NCI-H2107 (cell line): ENCODE measurements at regions not wholly inside any gene's neighbourhood (a gene's known extent, or its start where the extent isn't known, plus 50 kb on each side); places are given as distances from the start of the nearest gene placed in this dataset.
A peak's percentile ranks its signal among the peaks of the same experiment; 100 is the strongest.
"Not testable (repeated sequence)": the region's sequence is repeated elsewhere in the genome, so short reads cannot be mapped to it uniquely, and the experiment has no call there.

Experiments used
- DNase-seq: peaks from one replicate; lab custom pipeline; 2025; lab: John Stamatoyannopoulos, UW

DNA sequence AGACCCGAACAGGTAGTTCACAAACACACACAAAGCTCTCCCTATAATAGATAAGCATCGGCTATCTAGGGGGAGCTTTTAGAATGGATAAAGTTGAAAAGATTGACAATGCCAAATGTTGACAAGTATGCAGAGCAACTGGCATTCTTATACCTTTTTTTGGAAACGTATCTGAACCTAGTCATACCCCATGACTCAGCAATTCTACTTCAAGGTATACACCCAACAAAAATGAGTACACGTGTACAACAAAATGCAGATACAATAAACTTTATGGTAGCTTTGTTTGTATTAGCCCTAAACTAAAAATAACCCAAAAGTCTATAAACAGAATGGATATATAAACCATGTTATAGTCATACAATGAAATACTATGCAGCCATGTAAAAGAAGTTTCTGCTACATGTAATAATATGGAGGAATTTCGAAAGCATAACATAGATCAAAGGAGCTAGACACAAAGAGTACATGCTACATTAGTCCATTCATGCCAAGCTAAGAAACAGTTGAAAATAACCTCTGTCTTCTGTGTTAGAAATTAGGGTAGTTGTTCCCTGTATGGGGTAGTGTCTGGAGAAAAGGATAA, 718.5 kb upstream of the ZNF608 start:
- DNase-seq, result no peak

- DNase-seq, result no peak
Observed at GRCh38 chr5:125465703-125466102, 719.3 kb upstream of the ZNF608 start.

DNA sequence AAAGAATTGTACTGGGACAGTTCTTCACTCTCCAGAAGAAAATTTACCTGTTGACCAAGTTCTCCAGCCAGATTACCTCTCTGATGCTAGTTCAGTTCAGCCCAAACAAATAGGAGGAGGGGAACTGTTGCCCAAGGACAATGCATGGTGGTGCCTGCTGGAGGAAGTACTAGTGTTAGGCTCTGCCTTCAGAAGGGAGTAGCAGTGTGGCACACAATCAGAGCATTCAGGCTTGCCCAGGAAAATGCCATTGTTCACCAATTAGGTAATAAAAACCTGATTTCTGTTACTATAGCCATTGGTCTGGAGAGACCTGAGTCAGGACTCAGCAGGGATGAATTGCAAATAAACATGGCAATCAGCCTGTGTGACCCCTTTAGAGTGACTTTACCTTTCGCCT, 720.8 kb upstream of the ZNF608 start:
- DNase-seq, result no peak

DNA sequence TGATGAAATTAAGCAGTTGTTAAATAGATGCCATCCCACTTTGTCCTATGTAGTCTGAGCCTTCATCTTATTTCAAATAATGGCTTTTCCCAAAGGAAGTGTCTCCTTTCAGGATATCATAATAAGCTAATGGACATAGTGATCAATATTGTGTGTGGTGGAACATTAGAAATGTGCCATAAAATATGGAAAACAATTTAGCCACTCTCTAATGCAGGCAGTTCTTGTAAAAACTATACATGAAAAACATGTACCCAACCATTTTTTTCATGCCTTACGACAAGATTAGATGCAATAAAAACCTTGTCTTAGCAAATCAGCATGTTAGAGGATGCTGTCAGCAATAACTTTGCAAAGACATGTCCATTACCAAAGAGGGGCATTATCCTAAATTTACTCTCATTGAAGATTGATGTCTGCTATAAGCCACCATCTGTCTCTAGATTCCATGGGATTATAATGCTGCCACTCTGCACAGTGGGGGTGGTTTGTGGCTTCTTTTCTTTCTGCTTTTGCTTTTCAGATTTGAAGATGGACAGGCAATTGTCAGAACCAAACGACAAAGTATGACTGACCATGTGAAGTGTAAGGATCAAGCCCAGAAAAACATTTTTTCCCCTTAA, 724.0 kb upstream of the ZNF608 start:
- DNase-seq, result no peak

- DNase-seq, result no peak
Observed at GRCh38 chr5:125476901-125477585, 730.6 kb upstream of the ZNF608 start.

GRCh38 chr5:125477586-125477975, 731.1 kb upstream of the ZNF608 start:
- DNase-seq, result no peak

GRCh38 chr5:125478599-125478998, 732.2 kb upstream of the ZNF608 start:
- DNase-seq, result no peak

DNA sequence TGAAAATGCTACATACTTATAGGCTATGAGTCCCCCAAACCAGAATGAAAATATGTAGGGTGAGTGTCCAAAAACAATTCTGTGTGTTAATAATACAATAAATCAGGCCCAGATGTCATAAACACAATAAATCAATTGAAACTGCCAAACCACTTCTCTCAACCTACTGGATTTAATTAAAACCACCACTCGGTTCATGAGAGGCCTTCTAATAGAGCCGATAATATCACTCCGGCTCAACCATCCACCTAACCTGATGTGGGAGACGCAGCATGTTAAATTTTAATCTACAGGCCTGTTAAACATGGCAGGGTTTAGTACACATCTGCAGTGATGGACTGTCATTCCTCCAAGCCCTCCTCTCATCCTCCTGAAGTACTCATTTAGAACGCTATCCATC, 734.5 kb upstream of the ZNF608 start:
- DNase-seq, result no peak

GRCh38 chr5:125481506-125482465, 735.3 kb upstream of the ZNF608 start:
- DNase-seq, result no peak

DNA sequence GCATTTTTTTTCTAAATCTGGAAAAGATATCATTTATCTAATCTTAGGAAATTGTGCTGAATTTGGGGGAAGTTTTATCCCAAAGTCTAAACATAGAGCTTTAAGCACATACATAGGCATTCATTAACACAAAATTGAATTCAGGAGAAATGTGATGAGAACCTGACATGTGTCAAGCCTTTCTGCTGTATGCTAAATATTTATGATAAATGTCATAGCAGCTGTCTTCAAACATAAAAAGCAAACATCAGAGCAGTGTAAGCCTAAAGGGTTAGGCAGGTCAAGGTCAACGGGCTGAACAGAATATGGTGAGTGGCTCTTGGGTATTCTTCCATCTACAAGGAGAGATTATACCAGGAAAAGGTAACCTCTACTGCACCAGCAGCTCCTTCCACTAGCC, 737.2 kb upstream of the ZNF608 start:
- no peak for DNase-seq

GRCh38 chr5:125484272-125484741, 737.9 kb upstream of the ZNF608 start:
- DNase-seq, result no peak

GRCh38 chr5:125484742-125485641, 738.6 kb upstream of the ZNF608 start:
- DNase-seq, result peak; percentile 38

DNA sequence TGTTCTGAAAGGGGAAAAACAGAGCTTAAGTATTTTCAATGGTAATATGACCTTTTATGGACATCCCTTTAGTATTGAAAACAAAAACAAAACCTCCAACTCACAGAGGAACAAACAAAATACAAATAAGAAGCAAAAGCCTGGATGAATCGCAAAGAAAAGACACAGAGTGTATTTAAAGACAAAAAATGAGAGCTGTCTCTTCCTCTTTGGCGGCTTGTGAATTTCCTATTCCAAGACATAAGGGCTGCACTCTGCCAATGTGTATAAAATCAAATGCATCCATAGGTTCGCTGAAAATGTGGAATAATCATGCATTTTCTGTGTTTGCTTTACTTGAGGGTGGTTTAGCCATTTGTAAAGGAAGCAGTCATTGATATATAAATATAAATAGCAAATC, 739.3 kb upstream of the ZNF608 start:
- DNase-seq, result no peak

DNA sequence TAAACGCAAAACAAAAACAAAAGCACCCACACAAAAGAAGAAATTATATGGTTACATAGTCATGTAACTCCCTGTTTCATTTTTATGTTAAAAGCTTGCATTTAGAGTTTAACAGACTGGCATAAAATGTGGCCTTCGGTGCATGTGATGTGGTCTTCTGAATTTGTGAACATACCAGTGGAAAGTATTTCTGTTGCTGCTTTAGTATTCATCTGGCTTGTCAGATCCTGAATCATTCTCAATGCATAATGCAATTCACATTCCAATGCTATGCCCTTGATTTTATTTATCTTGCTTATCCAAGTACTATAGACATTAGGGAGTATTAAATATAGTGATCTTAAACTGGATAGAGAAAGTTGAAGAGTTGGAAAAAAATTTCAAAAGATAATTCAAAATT, 740.2 kb upstream of the ZNF608 start:
- DNase-seq, result no peak

GRCh38 chr5:125487231-125487630, 740.8 kb upstream of the ZNF608 start:
- no peak for DNase-seq

- DNase-seq, result not testable (repeated sequence)
Observed at GRCh38 chr5:125487652-125488051, 741.2 kb upstream of the ZNF608 start.

DNA sequence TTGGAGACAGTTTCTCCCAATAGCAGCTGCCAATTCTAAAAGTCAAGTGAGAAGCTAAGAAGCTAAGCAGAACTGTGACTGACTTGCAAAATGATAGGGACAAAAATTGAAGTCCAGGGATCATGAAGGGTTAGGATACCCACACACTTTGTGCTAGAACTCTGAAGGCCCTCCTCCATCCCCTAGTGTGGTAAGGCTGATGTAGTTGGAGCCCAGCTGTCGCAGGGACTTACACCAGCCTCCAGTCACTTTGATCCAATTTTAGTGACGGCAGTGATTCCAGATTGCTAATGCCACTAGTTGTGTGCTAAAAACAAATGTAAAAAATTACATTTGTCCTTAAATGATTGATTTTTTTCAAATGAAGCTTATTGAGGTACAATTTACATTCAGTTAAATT, 742.7 kb upstream of the ZNF608 start:
- no peak for DNase-seq

GRCh38 chr5:125491986-125492492, 745.6 kb upstream of the ZNF608 start:
- no peak for DNase-seq

DNA sequence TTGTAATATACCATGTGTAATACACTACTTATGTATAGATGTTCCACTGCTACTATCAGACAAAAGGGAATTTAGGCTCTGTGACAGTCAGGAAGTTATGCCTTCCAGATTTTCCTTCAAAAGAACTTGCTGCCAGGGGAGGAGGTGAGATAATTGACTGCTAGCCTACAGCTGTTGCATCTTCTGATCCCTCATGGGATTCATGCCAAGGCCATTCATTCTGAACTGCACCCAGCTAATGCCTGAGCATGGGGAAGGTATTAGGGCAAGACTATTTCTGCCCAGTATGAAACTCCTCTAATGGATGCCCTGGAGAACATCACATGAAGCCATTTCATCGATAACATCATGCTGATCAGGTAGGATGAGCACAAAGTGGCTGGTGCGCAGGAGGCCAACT, 746.5 kb upstream of the ZNF608 start:
- no peak for DNase-seq

DNA sequence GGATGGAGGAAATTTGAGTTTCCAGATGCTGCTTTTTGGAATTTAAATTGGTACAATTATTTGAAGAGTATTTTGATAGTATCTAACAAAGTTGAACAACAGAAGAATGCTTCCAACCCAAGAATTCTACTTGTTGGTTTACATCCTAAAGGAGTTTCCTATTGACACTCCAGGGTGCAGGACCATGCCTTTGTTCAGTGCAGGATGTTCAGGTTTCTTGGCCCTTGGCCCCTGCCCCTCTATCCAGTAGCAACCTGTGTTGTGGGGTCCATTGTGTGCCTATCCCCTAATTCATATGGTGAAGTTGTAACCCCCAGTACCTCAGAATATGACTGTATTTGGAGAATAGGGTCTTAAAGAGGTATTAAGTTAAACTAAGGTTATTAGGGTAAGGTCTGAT, 750.0 kb upstream of the ZNF608 start:
- DNase-seq, result no peak

GRCh38 chr5:125497651-125498050, 751.2 kb upstream of the ZNF608 start:
- DNase-seq, result no peak
